K562 (cell line): ENCODE measurements at regions not wholly inside any gene's neighbourhood (a gene's known extent, or its start where the extent isn't known, plus 50 kb on each side); places are given as distances from the start of the nearest gene placed in this dataset.

Experiments
- ATAC-seq: fragments of 200-7000 bp; cut with Tn5 transposase; 3 replicates; pipeline ENCODE4 v1.9.1; 2020; ENCODE audit warnings: moderate library complexity
- BruUV-seq: library from RNA; stranded (reverse); fragments of 400-500 nt; replicated peaks from 2 replicates; lab custom pipeline; 2021; lab: Mats Ljungman, UMichigan
- CTCF ChIA-PET: fragments of 300-600 bp; formaldehyde crosslinking; extraction: SDS; loops from one replicate; lab custom pipeline; 2021; ENCODE audit warnings: low intra/inter-chr PET ratio; lab: Yijun Ruan, JAX
- POLR2A ChIA-PET: fragments of 300-600, 350-650 bp; sonication (Branson Sonifier 250); formaldehyde crosslinking; extraction: SDS; loops from one replicate; lab custom pipeline; 2021; ENCODE audit warnings: antibody characterized with exemption, inconsistent platforms; lab: Yijun Ruan, JAX
- DNase-seq, 4 experiments: peaks; one replicate each; pipeline versions ENCODE4 v3.0.0 to v3.0.0-alpha.2; 2011 to 2018; ENCODE audit warnings: low spot score in 3 of 4, mixed read lengths in 3 of 4; ENCODE audit errors: extremely low read depth in 1 of 4
- FAIRE-seq: peaks from 2 replicates; lab custom pipeline; 2011; peaks lifted over from hg19 to GRCh38; lab: Jason Lieb, UNC
- H2AFZ ChIP-seq: 2 replicates; pipeline ENCODE4 v1.6.0; 2011; ENCODE audit warnings: low read depth, low read length, control low read depth, inconsistent platforms
- H3K27ac ChIP-seq: fragments of 200-600 bp; 3 replicates; pipeline ENCODE4 v1.8.0; 2011; ENCODE audit warnings: low read depth, mild to moderate bottlenecking, control low read depth, inconsistent platforms, low read length, moderate library complexity, mixed read lengths; ENCODE audit errors: extremely low read depth
- H3K27me3 ChIP-seq, 2 experiments: fragments of 300-600 bp in 1 of 2; 2 replicates in 1 of 2; 3 replicates in 1 of 2; pipeline versions ENCODE4 v1.6.0 to v1.8.0; 2011; ENCODE audit warnings: inconsistent platforms in 2 of 2, low read length in 2 of 2, mild to moderate bottlenecking in 1 of 2, mixed read lengths in 1 of 2, moderate library complexity in 1 of 2; ENCODE audit not compliant: control insufficient read depth in 2 of 2, insufficient read depth in 2 of 2
- H3K36me3 ChIP-seq: fragments of 300-600 bp; 3 replicates; pipeline ENCODE4 v1.8.0; 2011; ENCODE audit warnings: mild to moderate bottlenecking, low read length, inconsistent platforms; ENCODE audit not compliant: control insufficient read depth, insufficient read depth
- H3K4me1 ChIP-seq, 2 experiments: fragments of 200-600 bp in 1 of 2; replicated peaks in 1 of 2; 2 replicates in 1 of 2; 3 replicates in 1 of 2; pipeline versions ENCODE4 v1.5.1 to v1.8.0; 2011; ENCODE audit warnings: inconsistent platforms in 2 of 2, low read length in 2 of 2, mild to moderate bottlenecking in 1 of 2, mixed read lengths in 1 of 2, moderate library complexity in 1 of 2; ENCODE audit not compliant: control insufficient read depth in 2 of 2, insufficient read depth in 2 of 2
- H3K4me2 ChIP-seq: 2 replicates; pipeline ENCODE4 v1.6.1; 2011; ENCODE audit warnings: low read length, control low read depth, inconsistent platforms, mixed read lengths; ENCODE audit not compliant: insufficient read depth
- H3K4me3 ChIP-seq: fragments of 200-600 bp; sonication (generic), shearing (Covaris generic); 2 replicates; pipeline ENCODE4 v1.5.1; 2016; ENCODE audit warnings: control low read depth, inconsistent platforms
- H3K79me2 ChIP-seq: fragments of 200-600 bp; 3 replicates; pipeline ENCODE4 v1.8.0; 2011; ENCODE audit warnings: low read length, inconsistent platforms; ENCODE audit not compliant: control insufficient read depth, insufficient read depth
- H3K9ac ChIP-seq, 2 experiments: 2 replicates each; pipeline versions ENCODE4 v1.6.0 to v1.6.1; 2011; ENCODE audit warnings: low read depth in 2 of 2, low read length in 2 of 2, control low read depth in 1 of 2, inconsistent platforms in 1 of 2, mild to moderate bottlenecking in 1 of 2, mixed read lengths in 1 of 2; ENCODE audit not compliant: insufficient read depth in 1 of 2
- H3K9me1 ChIP-seq: one replicate; pipeline ENCODE4 v1.6.0; 2011; ENCODE audit warnings: inconsistent platforms, mild to moderate bottlenecking, low read length, moderate library complexity; ENCODE audit not compliant: control insufficient read depth, insufficient read depth
- H3K9me3 ChIP-seq: replicated peaks from 2 replicates; pipeline ENCODE4 v1.5.1; 2011; ENCODE audit warnings: low read depth, low read length, inconsistent platforms; ENCODE audit not compliant: control insufficient read depth, insufficient read depth
- H4K20me1 ChIP-seq: replicated peaks from 2 replicates; pipeline ENCODE4 v1.6.1; 2011; ENCODE audit warnings: low read length, inconsistent platforms, mixed read lengths; ENCODE audit not compliant: control insufficient read depth, insufficient read depth
- ATF6 ChIP-seq: sonication (generic); formaldehyde crosslinking; IDR thresholded peaks from 2 replicates; pipeline ENCODE4 v1.4.0; 2020; ENCODE audit warnings: mild to moderate bottlenecking, missing genetic modification reagents
- CC2D1A ChIP-seq: fragments of 450-650 bp; IDR thresholded peaks from 2 replicates; pipeline ENCODE4 v1.6.1; 2017; ENCODE audit warnings: mild to moderate bottlenecking
- CEBPB ChIP-seq: fragments of 450-650 bp; IDR thresholded peaks from 2 replicates; pipeline ENCODE4 v1.6.1; 2016; ENCODE audit warnings: missing genetic modification characterization, missing compliant biosample characterization
- EWSR1 ChIP-seq: fragments of 450-650 bp; IDR thresholded peaks from 2 replicates; pipeline ENCODE4 v1.6.1; 2018; ENCODE audit warnings: borderline replicate concordance, mild to moderate bottlenecking, low read depth, moderate library complexity; ENCODE audit not compliant: partially characterized antibody
- RBM22 ChIP-seq: fragments of 200-400 bp; formaldehyde crosslinking; IDR thresholded peaks from 2 replicates; pipeline ENCODE4 v1.6.1; 2018; ENCODE audit warnings: low read length, low read depth; ENCODE audit not compliant: poor library complexity, severe bottlenecking
- SETDB1 ChIP-seq: IDR thresholded peaks from one replicate; pipeline ENCODE4 v1.6.1; 2012; ENCODE audit warnings: low read length, control low read depth, inconsistent platforms
- THRAP3 ChIP-seq: fragments of 450-650 bp; IDR thresholded peaks from 2 replicates; pipeline ENCODE4 v1.6.1; 2016; ENCODE audit warnings: mild to moderate bottlenecking, inconsistent platforms, borderline replicate concordance
- ZNF134 ChIP-seq: fragments of 250-450 bp; sonication (Bioruptor Pico); conservative IDR thresholded peaks from 2 replicates; pipeline ENCODE4 v1.4.0; 2020
- ZNF316 ChIP-seq: fragments of 450-650 bp; IDR thresholded peaks from 2 replicates; pipeline ENCODE4 v1.6.1; 2016
- ZNF347 ChIP-seq: fragments of 450-650 bp; formaldehyde crosslinking; IDR thresholded peaks from 2 replicates; pipeline ENCODE4 v1.4.0; 2020; ENCODE audit warnings: low read depth, mild to moderate bottlenecking, moderate library complexity
- ZNF764 ChIP-seq: fragments of 250-450 bp; sonication (Bioruptor Pico); IDR thresholded peaks from 2 replicates; pipeline ENCODE4 v1.4.0; 2020; ENCODE audit warnings: low read depth, mild to moderate bottlenecking, moderate library complexity
- WGBS: fragments of 100-300 bp; shearing (Covaris generic); methylation state at CpG from one replicate; pipeline ENCODE4 v1.1.6; 2016; ENCODE audit warnings: low coverage, mixed read lengths; ENCODE audit not compliant: insufficient coverage; ENCODE audit errors: missing lambda C conversion rate; 5-methylcytosine and 5-hydroxymethylcytosine counted together
- in situ Hi-C: fragments of 300-500 bp; cut with MboI; formaldehyde crosslinking; loops from 4 replicates; pipeline ENCODE4 v1.15.0; 2018; ENCODE audit warnings: inconsistent platforms, mixed read lengths
- intact Hi-C: fragments of 100-400 bp; cut with micrococcal nuclease; formaldehyde crosslinking; loops from 2 replicates; pipeline ENCODE4 v1.14.2; 2022
- TF ChIP-seq, protein P1 (sequence below): fragments of 250-450 bp; sonication (Bioruptor Pico); IDR thresholded peaks from 2 replicates; pipeline ENCODE4 v1.4.0; 2020
- TF ChIP-seq, protein P2 (sequence below): fragments of 450-650 bp; conservative IDR thresholded peaks from 2 replicates; pipeline ENCODE4 v1.6.1; 2016; ENCODE audit warnings: missing genetic modification characterization, low read depth, mild to moderate bottlenecking, missing compliant biosample characterization, moderate library complexity

- ChIA-PET CTCF (interaction anchor here (0.7 kb wide), 1 partner anchor 23 kb away, joined by 3 read pairs; no protein-coding TSS in a partner anchor), POLR2A (no interaction called here)
- no peak overlapping the region for H3K27ac ChIP-seq
- no peak overlapping the region for H3K4me3 ChIP-seq
- no peaks in the 10 kb centered on the region for H3K4me1 ChIP-seq
- ATAC-seq, result no peak
- peak; percentile 80; the same call in 1 of the 2 replicates for TF ChIP-seq ZNF134
- no peak for TF ChIP-seq THRAP3
- no peaks in the 10 kb centered on the region for H3K9me1 ChIP-seq
- no peaks in the 10 kb centered on the region for H4K20me1 ChIP-seq
- WGBS, result 0% methylated on average over 1 of the region's 1 CpG
- FAIRE-seq, result no peak
- in situ Hi-C loops (no loop called here), intact Hi-C loops (no loop called here)
- no peak overlapping the region for H2AFZ ChIP-seq
- H3K9ac ChIP-seq, result no peak overlapping the region
- no peak for DNase-seq
- H3K27me3 ChIP-seq, result no peaks in the 10 kb centered on the region
- no peaks in the 10 kb centered on the region for H3K9me3 ChIP-seq
- no peak overlapping the region for H3K4me2 ChIP-seq
- no peaks in the 10 kb centered on the region for H3K36me3 ChIP-seq
- BruUV-seq, result no TSS peak
- no peaks in the 10 kb centered on the region for H3K79me2 ChIP-seq
These were observed 278.3 kb downstream of the KIF20B start for GRCh38 chr10:89979726-89980125.

DNA sequence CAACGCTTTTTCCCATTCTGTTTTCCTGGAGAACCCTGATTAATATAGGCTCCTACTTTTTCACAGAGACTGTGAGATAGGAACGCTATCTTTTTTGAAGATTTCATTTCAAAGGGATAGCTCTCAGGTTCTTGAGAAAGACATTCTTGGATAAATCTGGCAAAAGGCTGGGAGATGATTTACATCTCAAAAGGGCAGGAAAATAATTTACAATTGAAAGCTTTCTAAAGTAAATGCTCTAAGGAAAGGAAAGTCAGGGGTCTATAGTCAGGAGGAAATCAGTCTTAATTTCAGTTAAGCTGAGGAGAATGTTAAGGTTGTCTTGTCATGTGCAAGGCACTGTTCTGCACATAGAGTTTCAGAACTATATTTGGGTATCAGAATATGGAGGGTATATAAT lies 278.8 kb downstream of the KIF20B start:
- no peak for DNase-seq
- in situ Hi-C loops (no loop called here), intact Hi-C loops (no loop called here)
- ATAC-seq, result no peak
- Histone ChIP-seq H3K4me3 (no peak overlapping the region), H3K9ac (no peak overlapping the region), H2AFZ (no peak overlapping the region), H4K20me1 (no peaks in the 10 kb centered on the region), H3K9me3 (no peaks in the 10 kb centered on the region), H3K79me2 (no peaks in the 10 kb centered on the region), H3K27me3 (no peaks in the 10 kb centered on the region), H3K4me2 (no peak overlapping the region), H3K9me1 (no peaks in the 10 kb centered on the region), H3K4me1 (no peaks in the 10 kb centered on the region), H3K27ac (no peak overlapping the region), H3K36me3 (no peaks in the 10 kb centered on the region)
- ChIA-PET POLR2A (no interaction called here), CTCF (no interaction called here)
- WGBS, result 0% methylated on average over 2 of the region's 2 CpGs
- no peak for FAIRE-seq
- BruUV-seq, result no TSS peak
- TF ChIP-seq, protein P1, sequence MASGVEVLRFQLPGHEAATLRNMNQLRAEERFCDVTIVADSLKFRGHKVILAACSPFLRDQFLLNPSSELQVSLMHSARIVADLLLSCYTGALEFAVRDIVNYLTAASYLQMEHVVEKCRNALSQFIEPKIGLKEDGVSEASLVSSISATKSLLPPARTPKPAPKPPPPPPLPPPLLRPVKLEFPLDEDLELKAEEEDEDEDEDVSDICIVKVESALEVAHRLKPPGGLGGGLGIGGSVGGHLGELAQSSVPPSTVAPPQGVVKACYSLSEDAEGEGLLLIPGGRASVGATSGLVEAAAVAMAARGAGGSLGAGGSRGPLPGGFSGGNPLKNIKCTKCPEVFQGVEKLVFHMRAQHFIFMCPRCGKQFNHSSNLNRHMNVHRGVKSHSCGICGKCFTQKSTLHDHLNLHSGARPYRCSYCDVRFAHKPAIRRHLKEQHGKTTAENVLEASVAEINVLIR (CRISPR knock-in tag), result no peak
- TF ChIP-seq, protein P2, sequence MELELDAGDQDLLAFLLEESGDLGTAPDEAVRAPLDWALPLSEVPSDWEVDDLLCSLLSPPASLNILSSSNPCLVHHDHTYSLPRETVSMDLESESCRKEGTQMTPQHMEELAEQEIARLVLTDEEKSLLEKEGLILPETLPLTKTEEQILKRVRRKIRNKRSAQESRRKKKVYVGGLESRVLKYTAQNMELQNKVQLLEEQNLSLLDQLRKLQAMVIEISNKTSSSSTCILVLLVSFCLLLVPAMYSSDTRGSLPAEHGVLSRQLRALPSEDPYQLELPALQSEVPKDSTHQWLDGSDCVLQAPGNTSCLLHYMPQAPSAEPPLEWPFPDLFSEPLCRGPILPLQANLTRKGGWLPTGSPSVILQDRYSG, result no peak
- no peak for TF ChIP-seq CC2D1A
- TF ChIP-seq CEBPB (tag), result no peak
- no peak for TF ChIP-seq ZNF764 (CRISPR knock-in tag)
- no peak for TF ChIP-seq EWSR1
- no peak for TF ChIP-seq SETDB1
- TF ChIP-seq ZNF347, result no peak
- TF ChIP-seq ATF6, result no peak
- no peak for TF ChIP-seq ZNF316
- no peak for TF ChIP-seq RBM22
